ENCODE measurements at regions not wholly inside any gene's neighbourhood (a gene's known extent, or its start where the extent isn't known, plus 50 kb on each side); places are given as distances from the start of the nearest gene placed in this dataset.
"Not testable (repeated sequence)": the region's sequence is repeated elsewhere in the genome, so short reads cannot be mapped to it uniquely, and the experiment has no call there.

- DNase-seq, result no peak
These were observed 1025.0 kb downstream of the ZPLD1 start for GRCh38 chr3:103459815-103460214.

GRCh38 chr3:103470498-103470897, 1035.7 kb downstream of the ZPLD1 start:
- DNase-seq, result no peak

- no peak for DNase-seq
These were observed 1059.2 kb downstream of the ZPLD1 start for GRCh38 chr3:103494011-103494410.

- no peak for DNase-seq
These were observed 1059.7 kb downstream of the ZPLD1 start for GRCh38 chr3:103494512-103494911.

GRCh38 chr3:103495186-103495585, 1060.4 kb downstream of the ZPLD1 start:
- no peak for DNase-seq

GRCh38 chr3:103499132-103499900, 1064.5 kb downstream of the ZPLD1 start:
- DNase-seq, result no peak

- DNase-seq, result no peak
These were observed 1065.2 kb downstream of the ZPLD1 start for GRCh38 chr3:103499967-103500366.

- no peak for DNase-seq
These were observed 1075.9 kb downstream of the ZPLD1 start for GRCh38 chr3:103510760-103511159.

- DNase-seq, result no peak
These were observed 1077.1 kb downstream of the ZPLD1 start for GRCh38 chr3:103511891-103512290.

- no peak for DNase-seq
These were observed 1077.8 kb downstream of the ZPLD1 start for GRCh38 chr3:103512595-103512994.

- no peak for DNase-seq
These were observed 1078.2 kb downstream of the ZPLD1 start for GRCh38 chr3:103513003-103513402.

- DNase-seq, result no peak
These were observed 1080.3 kb downstream of the ZPLD1 start for GRCh38 chr3:103515116-103515515.

GRCh38 chr3:103516950-103517349, 1082.1 kb downstream of the ZPLD1 start:
- DNase-seq, result no peak

GRCh38 chr3:103531327-103531726, 1096.5 kb downstream of the ZPLD1 start:
- not testable (repeated sequence) for DNase-seq

GRCh38 chr3:103532986-103533385, 1098.2 kb downstream of the ZPLD1 start:
- no peak for DNase-seq

GRCh38 chr3:103554451-103554850, 1119.6 kb downstream of the ZPLD1 start:
- no peak for DNase-seq

- not testable (repeated sequence) for DNase-seq
These were observed 1129.3 kb downstream of the ZPLD1 start for GRCh38 chr3:103564116-103564515.

- DNase-seq, result no peak
These were observed 1151.0 kb downstream of the ZPLD1 start for GRCh38 chr3:103585809-103586208.

GRCh38 chr3:103589770-103590169, 1155.0 kb downstream of the ZPLD1 start:
- DNase-seq, result no peak

GRCh38 chr3:103600844-103601243, 1166.0 kb downstream of the ZPLD1 start:
- no peak for DNase-seq

GRCh38 chr3:103601666-103602065, 1166.9 kb downstream of the ZPLD1 start:
- no peak for DNase-seq

GRCh38 chr3:103609472-103609871, 1174.7 kb downstream of the ZPLD1 start:
- no peak for DNase-seq

GRCh38 chr3:103613397-103614156, 1178.8 kb downstream of the ZPLD1 start:
- DNase-seq, result no peak

All from amygdala (tissue), 56 donors.